ENCODE measurements at regions not wholly inside any gene's neighbourhood (a gene's known extent, or its start where the extent isn't known, plus 50 kb on each side); places are given as distances from the start of the nearest gene placed in this dataset.

DNA sequence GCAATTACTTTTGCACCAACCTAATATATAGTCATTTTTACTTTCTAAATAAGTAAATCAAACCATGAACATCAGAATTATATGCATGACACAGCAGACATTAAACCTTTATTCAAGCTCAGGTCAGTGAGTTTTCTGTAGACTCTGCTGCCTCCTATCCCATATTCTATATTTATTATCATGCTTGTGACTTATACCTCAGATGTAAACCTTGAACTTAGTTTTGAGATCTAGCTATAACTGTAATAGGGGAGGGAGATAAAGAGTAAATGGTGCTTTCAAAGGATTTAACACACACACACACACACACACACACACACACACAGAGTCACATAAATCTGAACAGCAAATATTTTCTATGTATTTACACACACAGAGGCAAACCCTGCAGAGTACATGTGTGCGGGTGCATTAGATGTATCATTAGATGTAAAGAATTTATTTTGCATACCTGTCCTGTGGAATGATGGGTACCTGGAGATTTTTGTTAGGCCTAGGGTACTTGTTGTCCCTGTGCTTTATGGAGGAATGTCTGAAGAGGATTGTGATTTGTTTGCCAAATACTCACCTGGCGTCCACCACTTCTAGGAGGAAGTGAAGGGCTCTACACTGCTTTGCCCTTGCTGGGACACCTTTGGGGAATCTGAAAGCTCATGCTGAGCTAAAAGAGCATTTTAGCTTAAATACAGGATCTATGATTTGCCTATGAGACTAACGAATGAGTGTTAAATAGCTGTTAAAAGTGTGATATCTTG lies 521.9 kb downstream of the KLF5 start:
- H3K4me1 ChIP-seq (ENCODE audit: insufficient read depth, low read length): no peaks in the 10 kb centered on the region

DNA sequence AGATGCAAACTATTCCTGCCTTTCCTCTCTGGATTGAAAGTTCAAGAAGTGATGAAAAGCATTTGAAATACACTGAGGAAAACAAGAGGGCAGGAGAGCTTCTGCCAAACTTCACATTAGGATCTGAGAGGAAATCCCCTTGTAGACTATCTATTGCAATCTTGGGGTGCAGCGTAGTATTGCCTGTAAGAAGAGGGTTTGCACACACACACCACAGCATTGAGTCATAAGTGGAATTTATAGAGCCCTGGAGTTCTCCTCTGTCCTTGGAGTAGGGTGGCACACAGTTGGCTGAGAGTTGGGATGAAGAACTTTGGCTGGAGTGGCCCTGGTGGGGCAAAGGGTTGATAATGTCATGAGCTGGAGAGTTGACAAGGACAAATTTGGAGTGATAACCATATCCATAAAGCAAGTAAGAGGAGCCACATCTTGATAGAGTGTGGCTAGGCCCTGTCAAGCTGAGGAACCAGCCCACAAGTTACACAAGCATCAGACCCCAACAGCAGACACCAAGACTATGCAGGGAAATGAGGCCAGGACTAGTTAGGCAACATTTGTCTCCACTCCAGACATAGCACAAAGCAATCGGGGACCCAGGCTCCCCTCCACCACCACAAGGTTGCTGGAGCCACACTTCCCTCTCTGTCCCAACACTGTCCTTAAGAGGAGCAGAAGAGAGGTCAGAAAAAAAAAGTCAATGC lies 520.9 kb downstream of the KLF5 start:
- Histone ChIP-seq H3K4me2 (ENCODE audit: low read length) (no peak overlapping the region), H3K9me3 (ENCODE audit: insufficient read depth, low read depth, low read length) (no peaks in the 10 kb centered on the region), H4K20me1 (ENCODE audit: insufficient read depth, low read length) (no peaks in the 10 kb centered on the region), H3K27me3 (ENCODE audit: insufficient read depth, low read length) (no peaks in the 10 kb centered on the region), H3K4me1 (ENCODE audit: insufficient read depth, low read length) (no peaks in the 10 kb centered on the region), H3K9ac (ENCODE audit: low read length) (no peak overlapping the region), H3K36me3 (ENCODE audit: insufficient read depth, low read length) (no peaks in the 10 kb centered on the region), H2AFZ (ENCODE audit: low read depth, low read length) (no peak overlapping the region), H3K79me2 (ENCODE audit: insufficient read depth, low read length) (no peaks in the 10 kb centered on the region), H3K27ac (ENCODE audit: low read depth, low read length) (no peak overlapping the region), H3K4me3 (ENCODE audit: insufficient read depth, low read depth, low read length) (no peak overlapping the region)
- FAIRE-seq (no peak), DNase-seq (ENCODE audit: low read depth) (no peak)
- Mint-ChIP-seq H3K4me3 (ENCODE audit: unreplicated experiment) (no peak overlapping the region), H3K4me1 (ENCODE audit: low read depth, unreplicated experiment) (no peaks in the 10 kb centered on the region), H3K27ac (ENCODE audit: unreplicated experiment) (no peak overlapping the region), H3K36me3 (ENCODE audit: low read depth, unreplicated experiment) (no peaks in the 10 kb centered on the region), H3K9me3 (ENCODE audit: unreplicated experiment) (no peaks in the 10 kb centered on the region), H3K27me3 (ENCODE audit: low read depth, unreplicated experiment) (no peaks in the 10 kb centered on the region)
- TF ChIP-seq, protein P1, sequence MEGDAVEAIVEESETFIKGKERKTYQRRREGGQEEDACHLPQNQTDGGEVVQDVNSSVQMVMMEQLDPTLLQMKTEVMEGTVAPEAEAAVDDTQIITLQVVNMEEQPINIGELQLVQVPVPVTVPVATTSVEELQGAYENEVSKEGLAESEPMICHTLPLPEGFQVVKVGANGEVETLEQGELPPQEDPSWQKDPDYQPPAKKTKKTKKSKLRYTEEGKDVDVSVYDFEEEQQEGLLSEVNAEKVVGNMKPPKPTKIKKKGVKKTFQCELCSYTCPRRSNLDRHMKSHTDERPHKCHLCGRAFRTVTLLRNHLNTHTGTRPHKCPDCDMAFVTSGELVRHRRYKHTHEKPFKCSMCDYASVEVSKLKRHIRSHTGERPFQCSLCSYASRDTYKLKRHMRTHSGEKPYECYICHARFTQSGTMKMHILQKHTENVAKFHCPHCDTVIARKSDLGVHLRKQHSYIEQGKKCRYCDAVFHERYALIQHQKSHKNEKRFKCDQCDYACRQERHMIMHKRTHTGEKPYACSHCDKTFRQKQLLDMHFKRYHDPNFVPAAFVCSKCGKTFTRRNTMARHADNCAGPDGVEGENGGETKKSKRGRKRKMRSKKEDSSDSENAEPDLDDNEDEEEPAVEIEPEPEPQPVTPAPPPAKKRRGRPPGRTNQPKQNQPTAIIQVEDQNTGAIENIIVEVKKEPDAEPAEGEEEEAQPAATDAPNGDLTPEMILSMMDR (IDR thresholded peaks at IDR 0.05; ENCODE audit: insufficient read depth, low read depth, low read length): no peak
- TF ChIP-seq EZH2 (IDR thresholded peaks at IDR 0.05; ENCODE audit: insufficient read depth, low read length): no peak

More for the DNA sequence above, 521.9 kb downstream of the KLF5 start:
- H3K9me3 ChIP-seq (ENCODE audit: insufficient read depth, low read depth, low read length): no peaks in the 10 kb centered on the region
- H3K27ac ChIP-seq (ENCODE audit: low read depth, low read length): no peak overlapping the region
- FAIRE-seq (no peak), DNase-seq (ENCODE audit: low read depth) (no peak)
- TF ChIP-seq EZH2 (IDR thresholded peaks at IDR 0.05; ENCODE audit: insufficient read depth, low read length): no peak
- TF ChIP-seq, protein P1 (IDR thresholded peaks at IDR 0.05; ENCODE audit: insufficient read depth, low read depth, low read length): no peak
- H3K36me3 Mint-ChIP-seq (ENCODE audit: low read depth, unreplicated experiment): no peaks in the 10 kb centered on the region
- no peak overlapping the region for H3K9ac ChIP-seq (ENCODE audit: low read length)
- no peaks in the 10 kb centered on the region for H3K36me3 ChIP-seq (ENCODE audit: insufficient read depth, low read length)
- H3K4me1 Mint-ChIP-seq (ENCODE audit: low read depth, unreplicated experiment): no peaks in the 10 kb centered on the region
- no peak overlapping the region for H3K4me3 Mint-ChIP-seq (ENCODE audit: unreplicated experiment)
- no peak overlapping the region for H3K27ac Mint-ChIP-seq (ENCODE audit: unreplicated experiment)
- no peak overlapping the region for H2AFZ ChIP-seq (ENCODE audit: low read depth, low read length)
- H3K79me2 ChIP-seq (ENCODE audit: insufficient read depth, low read length): no peaks in the 10 kb centered on the region
- H3K27me3 ChIP-seq (ENCODE audit: insufficient read depth, low read length): no peaks in the 10 kb centered on the region
- no peaks in the 10 kb centered on the region for H4K20me1 ChIP-seq (ENCODE audit: insufficient read depth, low read length)
- H3K27me3 Mint-ChIP-seq (ENCODE audit: low read depth, unreplicated experiment): no peaks in the 10 kb centered on the region
- no peak overlapping the region for H3K4me3 ChIP-seq (ENCODE audit: insufficient read depth, low read depth, low read length)
- peaks cover 3% of the 10 kb centered on the region for H3K9me3 Mint-ChIP-seq (ENCODE audit: unreplicated experiment)
- H3K4me2 ChIP-seq (ENCODE audit: low read length): no peak overlapping the region
